ENCODE measurements at regions not wholly inside any gene's neighbourhood (a gene's known extent, or its start where the extent isn't known, plus 50 kb on each side); places are given as distances from the start of the nearest gene placed in this dataset.
A peak's percentile ranks its signal among the peaks of the same experiment; 100 is the strongest.
"Not testable (repeated sequence)": the region's sequence is repeated elsewhere in the genome, so short reads cannot be mapped to it uniquely, and the experiment has no call there.

- DNase-seq (ENCODE audit: low spot score): no peak
Observed at GRCh38 chr5:90133941-90134340, 275.6 kb downstream of the CETN3 start.

- DNase-seq (ENCODE audit: low spot score): no peak
Observed at GRCh38 chr5:90131383-90132133, 278.0 kb downstream of the CETN3 start.

- no peak for DNase-seq (ENCODE audit: low spot score)
Observed at GRCh38 chr5:90128551-90128950, 281.0 kb downstream of the CETN3 start.

- DNase-seq (ENCODE audit: low spot score): no peak
Observed at GRCh38 chr5:90119531-90119971, 290.0 kb downstream of the CETN3 start.

- no peak for DNase-seq (ENCODE audit: low spot score)
Observed at GRCh38 chr5:90117005-90117404, 292.6 kb downstream of the CETN3 start.

GRCh38 chr5:90113108-90113507 is 296.4 kb downstream of the CETN3 start:
- DNase-seq (ENCODE audit: low spot score): no peak

GRCh38 chr5:90112033-90112692 is 297.4 kb downstream of the CETN3 start:
- no peak for DNase-seq (ENCODE audit: low spot score)

- no peak for DNase-seq (ENCODE audit: low spot score)
Observed at GRCh38 chr5:90111364-90112032, 298.1 kb downstream of the CETN3 start.

- DNase-seq (ENCODE audit: low spot score): no peak
Observed at GRCh38 chr5:90109285-90109684, 300.3 kb downstream of the CETN3 start.

GRCh38 chr5:90099099-90099498 is 310.5 kb downstream of the CETN3 start:
- DNase-seq (ENCODE audit: low spot score): no peak

GRCh38 chr5:90097082-90097477 is 312.5 kb downstream of the CETN3 start:
- DNase-seq (ENCODE audit: low spot score): no peak

GRCh38 chr5:90096415-90097081 is 313.0 kb downstream of the CETN3 start:
- DNase-seq (ENCODE audit: low spot score): peak; percentile 54

GRCh38 chr5:90095292-90096060 is 314.1 kb downstream of the CETN3 start:
- DNase-seq (ENCODE audit: low spot score): no peak

- DNase-seq (ENCODE audit: low spot score): no peak
Observed at GRCh38 chr5:90093751-90094485, 315.6 kb downstream of the CETN3 start.

GRCh38 chr5:90092734-90093133 is 316.8 kb downstream of the CETN3 start:
- no peak for DNase-seq (ENCODE audit: low spot score)

GRCh38 chr5:90084342-90084741 is 325.2 kb downstream of the CETN3 start:
- no peak for DNase-seq (ENCODE audit: low spot score)

- DNase-seq (ENCODE audit: low spot score): not testable (repeated sequence)
Observed at GRCh38 chr5:90073026-90073570, 336.5 kb downstream of the CETN3 start.

- no peak for DNase-seq (ENCODE audit: low spot score)
Observed at GRCh38 chr5:90071656-90072055, 337.9 kb downstream of the CETN3 start.

- DNase-seq (ENCODE audit: low spot score): no peak
Observed at GRCh38 chr5:90071066-90071465, 338.5 kb downstream of the CETN3 start.

GRCh38 chr5:90066920-90067319 is 342.6 kb downstream of the CETN3 start:
- DNase-seq (ENCODE audit: low spot score): no peak
